Coronary artery (tissue), 2 donors: ENCODE measurements at regions not wholly inside any gene's neighbourhood (a gene's known extent, or its start where the extent isn't known, plus 50 kb on each side); places are given as distances from the start of the nearest gene placed in this dataset.

Experiments
- DNase-seq: peaks from one replicate; pipeline ENCODE4 v3.0.0-alpha.2; 2017; ENCODE audit warnings: low spot score
- H3K27ac ChIP-seq, 2 donors: fragments of 200-600 bp; sonication (generic); one replicate each; pipeline ENCODE4 v1.5.1; 2016 to 2019
- H3K4me3 ChIP-seq: fragments of 200-600 bp; sonication (generic); 2 replicates; pipeline ENCODE4 v1.5.1; 2016; ENCODE audit warnings: mild to moderate bottlenecking, moderate library complexity
- TF ChIP-seq, protein P1 (sequence below): fragments of 200-600 bp; sonication (generic); IDR thresholded peaks from one replicate; pipeline ENCODE4 v1.5.1; 2019; ENCODE audit warnings: antibody characterized with exemption

DNA sequence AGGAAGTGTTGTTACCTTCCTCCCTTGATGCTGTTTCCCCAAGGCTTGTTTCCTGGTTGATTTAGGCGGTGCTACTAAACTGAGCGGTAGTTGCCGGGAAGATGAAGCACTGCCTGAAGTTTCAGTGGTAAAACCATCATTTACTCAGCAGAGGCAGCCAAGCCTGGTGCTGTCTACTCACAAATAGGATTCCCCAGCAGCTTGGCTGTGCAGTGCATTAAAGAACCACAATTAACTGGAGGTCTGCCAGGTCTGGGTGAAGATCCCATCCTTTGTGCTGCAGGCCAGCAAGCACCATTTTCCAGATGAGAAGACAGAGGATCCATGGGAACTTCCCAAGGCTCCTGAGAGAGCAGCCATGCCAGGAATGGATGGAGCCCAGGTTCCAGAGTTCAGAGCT lies 231.9 kb upstream of the E2F8 start:
- no peak overlapping the region for H3K27ac ChIP-seq
- H3K4me3 ChIP-seq, result no peak overlapping the region
- TF ChIP-seq, protein P1, sequence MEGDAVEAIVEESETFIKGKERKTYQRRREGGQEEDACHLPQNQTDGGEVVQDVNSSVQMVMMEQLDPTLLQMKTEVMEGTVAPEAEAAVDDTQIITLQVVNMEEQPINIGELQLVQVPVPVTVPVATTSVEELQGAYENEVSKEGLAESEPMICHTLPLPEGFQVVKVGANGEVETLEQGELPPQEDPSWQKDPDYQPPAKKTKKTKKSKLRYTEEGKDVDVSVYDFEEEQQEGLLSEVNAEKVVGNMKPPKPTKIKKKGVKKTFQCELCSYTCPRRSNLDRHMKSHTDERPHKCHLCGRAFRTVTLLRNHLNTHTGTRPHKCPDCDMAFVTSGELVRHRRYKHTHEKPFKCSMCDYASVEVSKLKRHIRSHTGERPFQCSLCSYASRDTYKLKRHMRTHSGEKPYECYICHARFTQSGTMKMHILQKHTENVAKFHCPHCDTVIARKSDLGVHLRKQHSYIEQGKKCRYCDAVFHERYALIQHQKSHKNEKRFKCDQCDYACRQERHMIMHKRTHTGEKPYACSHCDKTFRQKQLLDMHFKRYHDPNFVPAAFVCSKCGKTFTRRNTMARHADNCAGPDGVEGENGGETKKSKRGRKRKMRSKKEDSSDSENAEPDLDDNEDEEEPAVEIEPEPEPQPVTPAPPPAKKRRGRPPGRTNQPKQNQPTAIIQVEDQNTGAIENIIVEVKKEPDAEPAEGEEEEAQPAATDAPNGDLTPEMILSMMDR, result no peak
- DNase-seq, result no peak

DNA sequence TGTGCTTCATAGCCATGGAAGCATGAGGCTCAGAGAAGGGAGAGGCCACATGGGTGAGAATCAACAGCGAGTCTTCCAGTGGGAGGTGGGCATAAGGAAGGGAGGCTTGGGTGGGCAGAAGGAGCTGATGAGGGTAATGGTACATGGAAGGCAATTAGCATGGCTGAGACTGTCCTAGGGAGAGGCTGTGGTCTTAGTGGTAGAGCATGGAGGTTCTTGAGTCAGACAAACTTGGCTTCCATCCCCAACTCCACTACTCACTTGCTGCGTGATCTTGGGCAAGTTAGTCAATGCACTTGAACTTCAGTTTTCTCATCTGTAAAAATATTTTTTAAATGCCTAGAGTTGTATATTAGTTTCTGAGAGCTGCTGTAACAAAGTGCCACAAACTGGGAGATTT lies 227.2 kb upstream of the E2F8 start:
- Histone ChIP-seq H3K4me3 (no peak overlapping the region), H3K27ac (no peak overlapping the region)
- TF ChIP-seq, protein P1, result no peak
- DNase-seq, result no peak

DNA sequence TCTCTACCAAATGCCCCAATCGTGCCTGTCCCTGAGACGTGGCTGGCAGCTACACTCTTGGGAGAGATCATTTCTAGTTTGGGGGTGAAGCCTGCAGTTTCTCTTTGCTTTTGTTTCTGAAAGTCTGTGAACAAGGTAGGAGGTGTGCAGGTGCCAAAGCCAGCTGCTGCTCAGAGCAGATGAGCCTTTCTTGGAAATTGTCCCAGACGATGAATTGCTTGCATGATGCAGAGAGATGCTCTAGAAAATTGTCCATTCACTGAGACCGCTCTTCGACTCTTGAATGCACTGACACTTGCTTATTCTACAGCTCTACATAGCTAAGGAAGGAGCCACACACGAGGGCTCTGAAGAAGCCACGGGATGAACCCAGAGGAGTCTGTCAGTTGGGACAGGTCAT lies 225.6 kb upstream of the E2F8 start:
- H3K4me3 ChIP-seq, result no peak overlapping the region
- no peak overlapping the region for H3K27ac ChIP-seq
- TF ChIP-seq, protein P1, result no peak
- DNase-seq, result no peak

DNA sequence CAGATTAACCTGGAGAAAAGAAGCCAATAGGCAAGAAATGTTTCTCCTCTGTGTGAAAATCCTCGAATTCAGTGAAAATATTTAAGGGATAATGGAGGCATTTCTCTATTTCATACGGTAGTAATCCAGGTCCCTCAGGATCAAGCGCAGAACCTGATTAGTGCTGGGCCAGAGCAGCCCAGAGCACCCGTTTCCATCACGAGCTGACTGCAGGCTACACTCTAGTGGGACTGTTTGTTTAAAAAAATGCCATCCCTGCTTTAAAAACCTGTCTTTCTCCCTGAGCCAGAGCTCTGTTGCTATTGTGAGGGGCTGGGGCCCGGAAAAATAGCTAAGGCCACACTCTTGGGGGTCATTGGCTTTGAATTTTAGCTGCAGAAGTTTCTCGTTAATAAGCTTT lies 223.2 kb upstream of the E2F8 start:
- Histone ChIP-seq H3K27ac (no peak overlapping the region), H3K4me3 (no peak overlapping the region)
- DNase-seq, result no peak
- TF ChIP-seq, protein P1, result no peak

DNA sequence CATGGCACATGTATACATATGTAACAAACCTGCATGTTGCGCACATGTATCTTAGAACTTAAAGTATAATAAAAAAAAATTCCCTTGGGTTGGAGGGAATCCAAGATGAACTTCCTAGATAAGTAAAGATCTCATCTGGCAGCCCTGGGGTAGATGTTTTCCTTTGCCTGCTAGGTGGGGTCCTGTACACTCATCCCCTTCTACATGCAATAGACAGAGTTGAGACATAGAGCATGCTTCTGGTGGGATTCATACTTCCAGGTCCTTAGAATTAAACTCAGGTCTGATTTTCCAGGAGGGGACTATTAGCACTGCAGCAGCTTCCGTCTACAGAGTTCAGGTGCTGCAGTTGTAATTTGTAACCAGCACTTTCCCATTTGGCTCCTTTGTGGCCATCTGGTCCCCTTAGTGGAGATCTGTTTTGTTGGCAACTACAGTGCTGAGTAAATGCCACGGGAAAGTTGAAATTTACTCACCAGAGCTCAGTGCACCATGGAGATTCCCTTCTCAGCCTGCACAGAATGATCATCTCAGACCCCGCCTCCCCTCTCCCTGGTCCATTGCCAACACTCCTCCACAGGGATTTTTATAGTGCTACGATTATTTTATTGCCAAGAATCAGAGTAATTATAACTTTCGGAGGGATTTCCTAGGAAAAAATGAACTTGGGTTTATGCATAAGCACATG lies 220.1 kb upstream of the E2F8 start:
- TF ChIP-seq, protein P1, result no peak

DNA sequence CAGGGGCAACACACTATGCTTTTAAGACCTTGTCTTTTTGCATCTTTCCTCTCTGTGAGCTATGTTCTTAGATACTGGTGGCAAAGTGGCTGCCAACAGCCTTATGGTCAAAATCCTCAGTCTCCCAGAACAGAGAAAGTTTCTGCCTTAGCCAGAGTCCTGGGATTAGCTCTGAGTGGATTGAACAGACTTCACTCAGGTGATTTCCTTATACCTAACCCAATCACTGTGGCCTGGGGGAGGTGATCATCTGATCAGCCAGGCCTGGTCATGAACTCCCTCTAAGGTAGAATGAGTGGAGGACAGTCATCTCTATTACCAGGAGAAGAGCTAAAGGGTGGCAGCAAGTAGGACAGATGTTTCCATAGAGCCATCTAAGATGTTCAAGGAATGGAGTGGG lies 218.5 kb upstream of the E2F8 start:
- no peak overlapping the region for H3K27ac ChIP-seq
- no peak overlapping the region for H3K4me3 ChIP-seq
- no peak for DNase-seq
- TF ChIP-seq, protein P1, result no peak

More for the DNA sequence above, 220.1 kb upstream of the E2F8 start:
- H3K4me3 ChIP-seq, result no peak overlapping the region
- DNase-seq, result no peak
- no peak overlapping the region for H3K27ac ChIP-seq

DNA sequence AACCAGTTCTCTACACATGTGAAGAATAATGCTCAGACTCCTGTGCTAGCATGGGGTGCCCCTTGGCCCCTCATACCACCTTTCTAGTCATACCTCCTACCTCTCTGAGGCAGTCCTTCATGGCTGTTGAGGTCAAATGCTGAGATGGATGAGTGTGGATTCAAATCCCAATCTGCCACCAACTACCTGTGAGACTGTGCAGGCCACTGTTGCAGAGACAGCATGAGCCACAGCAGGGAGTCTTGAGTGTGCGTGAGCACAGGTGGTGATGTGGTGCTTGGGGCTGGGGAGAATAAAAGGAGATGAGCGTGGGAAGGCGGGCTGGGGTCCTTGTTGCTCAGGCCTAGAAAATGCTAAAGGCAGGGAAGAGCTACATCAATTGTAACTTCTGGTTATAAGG lies 218.0 kb upstream of the E2F8 start:
- TF ChIP-seq, protein P1, result no peak
- no peak overlapping the region for H3K27ac ChIP-seq
- H3K4me3 ChIP-seq, result no peak overlapping the region
- no peak for DNase-seq
